ENCODE measurements at regions not wholly inside any gene's neighbourhood (a gene's known extent, or its start where the extent isn't known, plus 50 kb on each side); places are given as distances from the start of the nearest gene placed in this dataset.

DNA sequence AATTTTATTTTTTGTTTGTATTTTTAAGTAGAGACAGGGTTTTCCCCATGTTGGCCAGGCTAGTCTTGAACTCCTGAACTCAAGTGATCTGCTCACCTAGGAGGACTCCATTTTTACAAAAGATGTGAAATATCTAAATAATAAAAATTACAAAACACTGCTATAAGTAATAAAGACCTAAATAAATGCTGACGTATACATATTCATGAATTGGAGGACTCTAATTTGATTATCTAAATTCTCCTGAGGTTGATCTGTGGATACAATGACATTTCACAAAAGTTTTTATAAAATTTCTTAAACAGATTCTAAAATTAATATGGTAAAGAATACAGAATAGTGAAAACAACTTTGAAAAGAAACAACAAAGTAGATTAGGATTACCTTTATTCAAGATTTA is 1224.0 kb downstream of the SLC16A7 start:
- Histone ChIP-seq H3K9ac (ENCODE audit: low read length) (no peak overlapping the region), H3K9me3 (ENCODE audit: low read length) (no peaks in the 10 kb centered on the region), H3K4me3 (ENCODE audit: low read length) (no peak overlapping the region), H3K27me3 (ENCODE audit: insufficient read depth, low read depth, low read length) (no peaks in the 10 kb centered on the region), H3K9me2 (ENCODE audit: insufficient read depth, low read length) (no peaks in the 10 kb centered on the region), H3K4me2 (ENCODE audit: low read length) (no peak overlapping the region), H3F3A (ENCODE audit: insufficient read depth, low read length, poor library complexity, severe bottlenecking) (no peaks in the 10 kb centered on the region), H2AFZ (ENCODE audit: low read depth, low read length) (no peak overlapping the region), H4K20me1 (ENCODE audit: insufficient read depth) (no peaks in the 10 kb centered on the region), H3K27ac (ENCODE audit: low read length) (no peak overlapping the region), H3K79me2 (replicated peaks; ENCODE audit: insufficient read depth, low read length) (no peaks in the 10 kb centered on the region), H3K36me3 (ENCODE audit: insufficient read depth, low read length) (no peaks in the 10 kb centered on the region)
- TF ChIP-seq RAD21 (conservative IDR thresholded peaks at IDR 0.05) (no peak), EP300 (conservative IDR thresholded peaks at IDR 0.05; ENCODE audit: poor library complexity, severe bottlenecking) (no peak), SMC3 (conservative IDR thresholded peaks at IDR 0.05; ENCODE audit: poor library complexity) (no peak), POLR2AphosphoS5 (IDR thresholded peaks at IDR 0.05) (no peak), EZH2 (IDR thresholded peaks at IDR 0.05; ENCODE audit: borderline replicate concordance, insufficient read depth, low read length, poor library complexity, severe bottlenecking) (no peak), TAF1 (IDR thresholded peaks at IDR 0.05; ENCODE audit: low read depth) (no peak)
- TF ChIP-seq, protein P1, sequence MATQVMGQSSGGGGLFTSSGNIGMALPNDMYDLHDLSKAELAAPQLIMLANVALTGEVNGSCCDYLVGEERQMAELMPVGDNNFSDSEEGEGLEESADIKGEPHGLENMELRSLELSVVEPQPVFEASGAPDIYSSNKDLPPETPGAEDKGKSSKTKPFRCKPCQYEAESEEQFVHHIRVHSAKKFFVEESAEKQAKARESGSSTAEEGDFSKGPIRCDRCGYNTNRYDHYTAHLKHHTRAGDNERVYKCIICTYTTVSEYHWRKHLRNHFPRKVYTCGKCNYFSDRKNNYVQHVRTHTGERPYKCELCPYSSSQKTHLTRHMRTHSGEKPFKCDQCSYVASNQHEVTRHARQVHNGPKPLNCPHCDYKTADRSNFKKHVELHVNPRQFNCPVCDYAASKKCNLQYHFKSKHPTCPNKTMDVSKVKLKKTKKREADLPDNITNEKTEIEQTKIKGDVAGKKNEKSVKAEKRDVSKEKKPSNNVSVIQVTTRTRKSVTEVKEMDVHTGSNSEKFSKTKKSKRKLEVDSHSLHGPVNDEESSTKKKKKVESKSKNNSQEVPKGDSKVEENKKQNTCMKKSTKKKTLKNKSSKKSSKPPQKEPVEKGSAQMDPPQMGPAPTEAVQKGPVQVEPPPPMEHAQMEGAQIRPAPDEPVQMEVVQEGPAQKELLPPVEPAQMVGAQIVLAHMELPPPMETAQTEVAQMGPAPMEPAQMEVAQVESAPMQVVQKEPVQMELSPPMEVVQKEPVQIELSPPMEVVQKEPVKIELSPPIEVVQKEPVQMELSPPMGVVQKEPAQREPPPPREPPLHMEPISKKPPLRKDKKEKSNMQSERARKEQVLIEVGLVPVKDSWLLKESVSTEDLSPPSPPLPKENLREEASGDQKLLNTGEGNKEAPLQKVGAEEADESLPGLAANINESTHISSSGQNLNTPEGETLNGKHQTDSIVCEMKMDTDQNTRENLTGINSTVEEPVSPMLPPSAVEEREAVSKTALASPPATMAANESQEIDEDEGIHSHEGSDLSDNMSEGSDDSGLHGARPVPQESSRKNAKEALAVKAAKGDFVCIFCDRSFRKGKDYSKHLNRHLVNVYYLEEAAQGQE (IDR thresholded peaks at IDR 0.05; ENCODE audit: borderline replicate concordance), result no peak

DNA sequence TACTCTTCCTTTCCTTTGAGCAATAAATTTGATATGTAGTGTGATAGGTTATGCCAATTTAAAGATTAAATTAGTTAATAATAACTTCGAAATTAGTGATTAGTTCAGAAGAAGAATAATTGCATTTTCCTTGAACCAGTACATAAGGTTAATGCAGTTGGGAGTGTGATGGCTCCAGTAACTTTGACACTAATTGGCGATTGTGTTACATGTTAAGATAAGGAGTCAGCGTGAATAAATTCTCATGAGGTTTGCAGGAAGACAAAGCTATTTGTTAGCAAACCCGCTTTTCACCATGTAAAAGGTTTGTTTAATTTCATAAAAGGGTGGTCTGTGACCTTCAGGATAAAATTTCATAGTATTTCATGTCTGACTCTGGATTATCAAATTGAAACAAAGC is 1226.8 kb downstream of the SLC16A7 start:
- no peaks in the 10 kb centered on the region for H3K9me2 ChIP-seq (ENCODE audit: insufficient read depth, low read length)
- no peak overlapping the region for H2AFZ ChIP-seq (ENCODE audit: low read depth, low read length)
- TF ChIP-seq EZH2 (IDR thresholded peaks at IDR 0.05; ENCODE audit: borderline replicate concordance, insufficient read depth, low read length, poor library complexity, severe bottlenecking), result no peak
- TF ChIP-seq EP300 (conservative IDR thresholded peaks at IDR 0.05; ENCODE audit: poor library complexity, severe bottlenecking), result peak; percentile 32
- TF ChIP-seq, protein P2, sequence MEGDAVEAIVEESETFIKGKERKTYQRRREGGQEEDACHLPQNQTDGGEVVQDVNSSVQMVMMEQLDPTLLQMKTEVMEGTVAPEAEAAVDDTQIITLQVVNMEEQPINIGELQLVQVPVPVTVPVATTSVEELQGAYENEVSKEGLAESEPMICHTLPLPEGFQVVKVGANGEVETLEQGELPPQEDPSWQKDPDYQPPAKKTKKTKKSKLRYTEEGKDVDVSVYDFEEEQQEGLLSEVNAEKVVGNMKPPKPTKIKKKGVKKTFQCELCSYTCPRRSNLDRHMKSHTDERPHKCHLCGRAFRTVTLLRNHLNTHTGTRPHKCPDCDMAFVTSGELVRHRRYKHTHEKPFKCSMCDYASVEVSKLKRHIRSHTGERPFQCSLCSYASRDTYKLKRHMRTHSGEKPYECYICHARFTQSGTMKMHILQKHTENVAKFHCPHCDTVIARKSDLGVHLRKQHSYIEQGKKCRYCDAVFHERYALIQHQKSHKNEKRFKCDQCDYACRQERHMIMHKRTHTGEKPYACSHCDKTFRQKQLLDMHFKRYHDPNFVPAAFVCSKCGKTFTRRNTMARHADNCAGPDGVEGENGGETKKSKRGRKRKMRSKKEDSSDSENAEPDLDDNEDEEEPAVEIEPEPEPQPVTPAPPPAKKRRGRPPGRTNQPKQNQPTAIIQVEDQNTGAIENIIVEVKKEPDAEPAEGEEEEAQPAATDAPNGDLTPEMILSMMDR (IDR thresholded peaks at IDR 0.05; ENCODE audit: poor library complexity, severe bottlenecking), result no peak
- no peak for TF ChIP-seq TAF1 (IDR thresholded peaks at IDR 0.05; ENCODE audit: low read depth)
- TF ChIP-seq SMC3 (conservative IDR thresholded peaks at IDR 0.05; ENCODE audit: poor library complexity), result no peak
- no peak for TF ChIP-seq RAD21 (conservative IDR thresholded peaks at IDR 0.05)
- TF ChIP-seq POLR2AphosphoS5 (IDR thresholded peaks at IDR 0.05), result peak; percentile 39
- TF ChIP-seq, protein P1 (IDR thresholded peaks at IDR 0.05; ENCODE audit: borderline replicate concordance), result no peak
- TF ChIP-seq MXI1 (conservative IDR thresholded peaks at IDR 0.05; ENCODE audit: poor library complexity, severe bottlenecking), result no peak
- no peaks in the 10 kb centered on the region for H3K9me3 ChIP-seq (ENCODE audit: low read length)
- no peak overlapping the region for H3K9ac ChIP-seq (ENCODE audit: low read length)
- H3K4me3 ChIP-seq (ENCODE audit: low read length), result no peak overlapping the region
- H3K36me3 ChIP-seq (ENCODE audit: insufficient read depth, low read length), result no peaks in the 10 kb centered on the region
- no peak overlapping the region for H3K27ac ChIP-seq (ENCODE audit: low read length)
- no peaks in the 10 kb centered on the region for H3K79me2 ChIP-seq (replicated peaks; ENCODE audit: insufficient read depth, low read length)
- H3K27me3 ChIP-seq (ENCODE audit: insufficient read depth, low read depth, low read length), result no peaks in the 10 kb centered on the region
- no peaks in the 10 kb centered on the region for H4K20me1 ChIP-seq (ENCODE audit: insufficient read depth)
- no peaks in the 10 kb centered on the region for H3F3A ChIP-seq (ENCODE audit: insufficient read depth, low read length, poor library complexity, severe bottlenecking)
- H3K4me2 ChIP-seq (ENCODE audit: low read length), result no peak overlapping the region

Measured in neural cell (in vitro differentiated cells).